Keratinocyte (primary cell): ENCODE measurements at regions not wholly inside any gene's neighbourhood (a gene's known extent, or its start where the extent isn't known, plus 50 kb on each side); places are given as distances from the start of the nearest gene placed in this dataset.
"Not testable (repeated sequence)": the region's sequence is repeated elsewhere in the genome, so short reads cannot be mapped to it uniquely, and the experiment has no call there.

Experiments used
- DNase-seq: peaks from one replicate; pipeline ENCODE4 v3.0.0-alpha.2; 2011; ENCODE audit warnings: low read depth, missing footprints, low spot score
- FAIRE-seq: peaks from 2 replicates; lab custom pipeline; 2011; peaks lifted over from hg19 to GRCh38; lab: Jason Lieb, UNC
- H2AFZ ChIP-seq: 2 replicates; pipeline ENCODE4 v1.6.0; 2012; ENCODE audit warnings: low read length, control low read depth, inconsistent platforms; ENCODE audit not compliant: control insufficient read depth
- H3K27ac ChIP-seq: 2 replicates; pipeline ENCODE4 v1.5.1; 2011; ENCODE audit warnings: low read length; ENCODE audit not compliant: control insufficient read depth, insufficient read depth
- H3K27me3 ChIP-seq: 3 replicates; pipeline ENCODE4 v1.6.0; 2011; ENCODE audit warnings: low read length; ENCODE audit not compliant: control insufficient read depth, insufficient read depth; ENCODE audit errors: extremely low read depth
- H3K36me3 ChIP-seq, 2 experiments: 2 replicates in 1 of 2; 3 replicates in 1 of 2; pipeline ENCODE4 v1.5.1; 2011; ENCODE audit warnings: low read length in 2 of 2, mild to moderate bottlenecking in 1 of 2; ENCODE audit not compliant: control insufficient read depth in 2 of 2, insufficient read depth in 2 of 2; ENCODE audit errors: extremely low read depth in 1 of 2
- H3K4me1 ChIP-seq: 3 replicates; pipeline ENCODE4 v1.5.1; 2011; ENCODE audit warnings: low read length; ENCODE audit not compliant: control insufficient read depth, insufficient read depth; ENCODE audit errors: extremely low read depth
- H3K4me2 ChIP-seq: 3 replicates; pipeline ENCODE4 v1.6.0; 2011; ENCODE audit warnings: low read depth, low read length; ENCODE audit not compliant: control insufficient read depth, insufficient read depth; ENCODE audit errors: extremely low read depth
- H3K4me3 ChIP-seq, 3 experiments: fragments of 200-600 bp in 1 of 3; sonication (generic) in 1 of 3; 2 replicates in 2 of 3; 3 replicates in 1 of 3; pipeline ENCODE4 v1.5.1; 2011 to 2016; ENCODE audit warnings: low read length in 3 of 3, mild to moderate bottlenecking in 3 of 3, control low read depth in 2 of 3, inconsistent platforms in 1 of 3, low read depth in 1 of 3, mixed read lengths in 1 of 3, mixed run types in 1 of 3, moderate library complexity in 1 of 3; ENCODE audit not compliant: control insufficient read depth in 2 of 3, insufficient read depth in 2 of 3; ENCODE audit errors: extremely low read depth in 1 of 3
- H3K79me2 ChIP-seq: 2 replicates; pipeline ENCODE4 v1.6.0; 2012; ENCODE audit warnings: low read length; ENCODE audit not compliant: control insufficient read depth, insufficient read depth
- H3K9ac ChIP-seq: 3 replicates; pipeline ENCODE4 v1.6.0; 2011; ENCODE audit warnings: low read length; ENCODE audit not compliant: control insufficient read depth, insufficient read depth; ENCODE audit errors: extremely low read depth
- H3K9me1 ChIP-seq: 3 replicates; pipeline ENCODE4 v1.6.0; 2011; ENCODE audit warnings: low read length; ENCODE audit not compliant: control insufficient read depth, insufficient read depth; ENCODE audit errors: extremely low read depth
- H3K9me3 ChIP-seq: 2 replicates; pipeline ENCODE4 v1.5.1; 2012; ENCODE audit warnings: low read depth, low read length; ENCODE audit not compliant: control insufficient read depth
- H4K20me1 ChIP-seq: 3 replicates; pipeline ENCODE4 v1.6.0; 2011; ENCODE audit warnings: low read length; ENCODE audit not compliant: control insufficient read depth, insufficient read depth; ENCODE audit errors: extremely low read depth
- CTCF ChIP-seq, 3 experiments: IDR thresholded peaks in 1 of 3; conservative IDR thresholded peaks in 1 of 3; optimal IDR thresholded peaks in 1 of 3; 2 replicates in 2 of 3; 3 replicates in 1 of 3; pipeline versions ENCODE3 to v1.5.1; 2011; ENCODE audit warnings: low read length in 3 of 3, mild to moderate bottlenecking in 3 of 3, moderate library complexity in 2 of 3, control low read depth in 1 of 3, inconsistent platforms in 1 of 3; ENCODE audit not compliant: insufficient read depth in 2 of 3; ENCODE audit errors: extremely low read depth in 1 of 3
- EZH2 ChIP-seq: IDR thresholded peaks from one replicate; pipeline ENCODE4 v1.6.1; 2012; ENCODE audit warnings: inconsistent platforms, mild to moderate bottlenecking, low read length, moderate library complexity
- dilution Hi-C: fragments of 300-500 bp; cut with MboI; formaldehyde crosslinking; loops from one replicate; pipeline ENCODE4 v1.7.0; 2020; ENCODE audit warnings: low sequenced_read_pairs; ENCODE audit not compliant: extremely low pct_ligation_motif_present

- Histone ChIP-seq H3K4me1 (no peaks in the 10 kb centered on the region), H4K20me1 (no peaks in the 10 kb centered on the region), H3K27me3 (no peaks in the 10 kb centered on the region), H3K36me3 (no peaks in the 10 kb centered on the region), H3K4me3 (no peak overlapping the region), H3K9me3 (no peaks in the 10 kb centered on the region), H3K27ac (no peak overlapping the region), H3K9me1 (no peaks in the 10 kb centered on the region), H2AFZ (no peak overlapping the region), H3K9ac (no peak overlapping the region), H3K79me2 (no peaks in the 10 kb centered on the region), H3K4me2 (no peak overlapping the region)
- TF ChIP-seq EZH2 (no peak), CTCF (optimal IDR thresholded peaks at IDR 0.05 in 1 of 3, IDR thresholded peaks at IDR 0.05 in 1 of 3, conservative IDR thresholded peaks at IDR 0.05 in 1 of 3; ENCODE audit: extremely low read depth in 1 of 3, insufficient read depth in 2 of 3, low read length in 3 of 3) (no peak)
- DNase-seq (no peak), FAIRE-seq (no peak)
- dilution Hi-C loops: no loop called here
Measured at GRCh38 chrX:66098162-66098561, 58.3 kb upstream of the VSIG4 start.

- H3K27ac ChIP-seq, H2AFZ ChIP-seq, H3K9ac ChIP-seq, H3K4me1 ChIP-seq, DNase-seq, H3K9me3 ChIP-seq, H3K4me3 ChIP-seq, H3K79me2 ChIP-seq, H4K20me1 ChIP-seq, H3K36me3 ChIP-seq, FAIRE-seq, H3K27me3 ChIP-seq, dilution Hi-C loops, H3K9me1 ChIP-seq, H3K4me2 ChIP-seq: not testable (repeated sequence)
Measured at GRCh38 chrX:66096987-66097386, 57.1 kb upstream of the VSIG4 start.

DNA sequence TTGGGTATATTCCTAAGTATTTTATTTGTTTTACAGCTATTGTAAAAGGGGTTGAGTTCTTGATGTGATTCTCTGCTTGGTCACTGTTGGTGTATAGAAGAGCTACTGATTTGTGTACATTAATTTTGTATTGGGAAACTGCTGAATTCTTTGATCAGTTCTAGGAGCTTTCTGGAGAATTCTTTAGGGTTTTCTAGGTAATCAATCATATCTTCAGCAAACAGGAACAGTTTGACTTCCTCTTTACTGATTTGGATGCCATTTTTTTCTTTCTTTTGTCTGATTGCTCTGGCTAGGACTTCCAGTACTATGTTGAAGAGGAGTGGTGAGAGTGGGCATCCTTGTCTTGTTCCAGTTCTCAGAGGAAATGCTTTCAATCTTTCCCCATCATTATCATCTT is 50.1 kb upstream of the VSIG4 start:
- FAIRE-seq, H3K4me1 ChIP-seq, dilution Hi-C loops: not testable (repeated sequence)

More for the DNA sequence above, 50.1 kb upstream of the VSIG4 start:
- H3K4me3 ChIP-seq, H3K9ac ChIP-seq, H3K9me3 ChIP-seq, H3K27me3 ChIP-seq, H3K27ac ChIP-seq, DNase-seq, H3K36me3 ChIP-seq, H3K9me1 ChIP-seq, H3K4me2 ChIP-seq, H4K20me1 ChIP-seq, H2AFZ ChIP-seq, H3K79me2 ChIP-seq: not testable (repeated sequence)
